HepG2 (cell line): ENCODE measurements at regions not wholly inside any gene's neighbourhood (a gene's known extent, or its start where the extent isn't known, plus 50 kb on each side); places are given as distances from the start of the nearest gene placed in this dataset.

Source experiments
- ATAC-seq: fragments of 200-7000 bp; cut with Tn5 transposase; 3 replicates; pipeline ENCODE4 v1.9.1; 2020; ENCODE audit warnings: mild to moderate bottlenecking, moderate library complexity
- BruUV-seq: library from RNA; stranded (reverse); fragments of 400-500 nt; replicated peaks from 2 replicates; lab custom pipeline; 2021; lab: Mats Ljungman, UMichigan
- CTCF ChIA-PET: fragments of 300-600 bp; formaldehyde crosslinking; extraction: SDS; loops from one replicate; lab custom pipeline; 2021; ENCODE audit warnings: low total read pairs, inconsistent platforms, low intra/inter-chr PET ratio; lab: Yijun Ruan, JAX
- POLR2A ChIA-PET: fragments of 350-600 bp; sonication (Branson Sonifier 250); formaldehyde crosslinking; loops from one replicate; lab custom pipeline; 2020; ENCODE audit warnings: antibody characterized with exemption, inconsistent platforms; lab: Yijun Ruan, JAX
- DNase-seq: peaks from one replicate; pipeline ENCODE4 v3.0.0-alpha.2; 2015; ENCODE audit warnings: low spot score
- FAIRE-seq: peaks from 3 replicates; lab custom pipeline; 2011; peaks lifted over from hg19 to GRCh38; lab: Jason Lieb, UNC
- H2AFZ ChIP-seq: one replicate; pipeline ENCODE4 v1.6.1; 2011; ENCODE audit warnings: low read length, inconsistent platforms
- H3K27ac ChIP-seq: fragments of 300-600 bp; 3 replicates; pipeline ENCODE4 v1.8.0; 2011; ENCODE audit warnings: mixed run types, mild to moderate bottlenecking, mixed read lengths, low read length, inconsistent platforms; ENCODE audit not compliant: insufficient read depth; ENCODE audit errors: extremely low read length
- H3K27me3 ChIP-seq, 2 experiments: fragments of 200-600 bp in 1 of 2; 2 replicates in 1 of 2; 3 replicates in 1 of 2; pipeline versions ENCODE4 v1.6.0 to v1.8.0; 2011; ENCODE audit warnings: low read length in 2 of 2, mild to moderate bottlenecking in 2 of 2, moderate library complexity in 2 of 2, inconsistent platforms in 1 of 2; ENCODE audit not compliant: insufficient read depth in 2 of 2, control insufficient read depth in 1 of 2
- H3K36me3 ChIP-seq, 2 experiments: fragments of 200-600 bp in 1 of 2; replicated peaks in 1 of 2; 2 replicates in 1 of 2; 3 replicates in 1 of 2; pipeline versions ENCODE4 v1.5.1 to v1.8.0; 2011; ENCODE audit warnings: low read length in 2 of 2, inconsistent platforms in 1 of 2; ENCODE audit not compliant: insufficient read depth in 2 of 2, control insufficient read depth in 1 of 2
- H3K4me1 ChIP-seq: 2 replicates; pipeline ENCODE4 v1.5.1; 2012; ENCODE audit warnings: low read length, inconsistent platforms; ENCODE audit not compliant: insufficient read depth
- H3K4me2 ChIP-seq: 2 replicates; pipeline ENCODE4 v1.6.0; 2011; ENCODE audit warnings: low read depth, low read length, inconsistent platforms
- H3K4me3 ChIP-seq, 3 experiments: fragments of 200-600 bp in 1 of 3; sonication (generic), shearing (Covaris generic) in 1 of 3; replicated peaks in 1 of 3; 2 replicates each; pipeline ENCODE4 v1.5.1; 2011 to 2016; ENCODE audit warnings: low read length in 3 of 3, inconsistent platforms in 2 of 3, low read depth in 2 of 3, mild to moderate bottlenecking in 2 of 3, control low read depth in 1 of 3, mixed read lengths in 1 of 3; ENCODE audit not compliant: insufficient read depth in 1 of 3
- H3K79me2 ChIP-seq: one replicate; pipeline ENCODE4 v1.6.1; 2011; ENCODE audit warnings: low read length, inconsistent platforms; ENCODE audit not compliant: insufficient read depth
- H3K9ac ChIP-seq: 2 replicates; pipeline ENCODE4 v1.6.0; 2011; ENCODE audit warnings: mild to moderate bottlenecking, low read depth, low read length, inconsistent platforms; ENCODE audit not compliant: insufficient read depth
- H3K9me3 ChIP-seq: 2 replicates; pipeline ENCODE4 v1.5.1; 2012; ENCODE audit warnings: mild to moderate bottlenecking, low read length
- H4K20me1 ChIP-seq: 2 replicates; pipeline ENCODE4 v1.6.0; 2011; ENCODE audit warnings: inconsistent platforms, mild to moderate bottlenecking, low read length, moderate library complexity; ENCODE audit not compliant: insufficient read depth
- ARID2 ChIP-seq: sonication (generic); formaldehyde crosslinking; IDR thresholded peaks from 2 replicates; pipeline ENCODE4 v1.8.1; 2022; ENCODE audit warnings: mild to moderate bottlenecking, missing genetic modification reagents, borderline replicate concordance
- CBX1 ChIP-seq: IDR thresholded peaks from one replicate; pipeline ENCODE4 v1.6.1; 2016; ENCODE audit warnings: antibody characterized with exemption, low read depth
- HNRNPL ChIP-seq: fragments of 200-400 bp; formaldehyde crosslinking; IDR thresholded peaks from 2 replicates; pipeline ENCODE4 v1.6.1; 2017; ENCODE audit warnings: mild to moderate bottlenecking, low read depth, low read length
- IRX3 ChIP-seq: sonication (generic); formaldehyde crosslinking; IDR thresholded peaks from 2 replicates; pipeline ENCODE4 v1.8.1; 2023; ENCODE audit warnings: mild to moderate bottlenecking, low read depth, missing genetic modification reagents, borderline replicate concordance
- REL ChIP-seq: sonication (generic); formaldehyde crosslinking; conservative IDR thresholded peaks from 2 replicates; pipeline ENCODE4 v1.8.0; 2022; ENCODE audit warnings: mild to moderate bottlenecking, missing genetic modification reagents, moderate library complexity
- SP5 ChIP-seq: IDR thresholded peaks from 2 replicates; pipeline ENCODE4 v1.6.1; 2016; ENCODE audit warnings: low read depth, borderline replicate concordance
- TAF1 ChIP-seq: sonication (generic); formaldehyde crosslinking; IDR thresholded peaks from 2 replicates; pipeline ENCODE4 v1.4.0; 2020; ENCODE audit warnings: missing genetic modification reagents
- ZC3H13 ChIP-seq: sonication (generic); formaldehyde crosslinking; IDR thresholded peaks from 2 replicates; pipeline ENCODE4 v1.8.1; 2023; ENCODE audit warnings: mild to moderate bottlenecking, missing genetic modification reagents, moderate library complexity
- ZNF136 ChIP-seq: sonication (generic); formaldehyde crosslinking; IDR thresholded peaks from 2 replicates; pipeline ENCODE4 v1.8.1; 2022; ENCODE audit warnings: low read depth, mild to moderate bottlenecking, moderate library complexity, missing genetic modification reagents
- ZNF460 ChIP-seq: sonication (generic); formaldehyde crosslinking; IDR thresholded peaks from 2 replicates; pipeline ENCODE4 v1.5.1; 2020; ENCODE audit warnings: missing genetic modification reagents, mild to moderate bottlenecking, borderline replicate concordance
- ZNF570 ChIP-seq: sonication (generic); formaldehyde crosslinking; IDR thresholded peaks from 2 replicates; pipeline ENCODE4 v1.4.0; 2020; ENCODE audit warnings: mild to moderate bottlenecking, missing genetic modification reagents, borderline replicate concordance
- ZNF619 ChIP-seq: sonication (generic); formaldehyde crosslinking; IDR thresholded peaks from 2 replicates; pipeline ENCODE4 v1.4.0; 2020; ENCODE audit warnings: mild to moderate bottlenecking, missing genetic modification reagents
- ZNF816 ChIP-seq: sonication (generic); formaldehyde crosslinking; IDR thresholded peaks from 2 replicates; pipeline ENCODE4 v1.8.0; 2022; ENCODE audit warnings: missing genetic modification reagents, mild to moderate bottlenecking, borderline replicate concordance
- WGBS: methylation state at CpG from one replicate; pipeline ENCODE4 v1.1.6; 2017; ENCODE audit warnings: low lambda C conversion rate; 5-methylcytosine and 5-hydroxymethylcytosine counted together
- in situ Hi-C: cut with HindIII; loops from 2 replicates; pipeline ENCODE4 v1.10.0; 2017; ENCODE audit warnings: low pct_unique_long_range_greater_than_20kb; ENCODE audit not compliant: extremely low pct_ligation_motif_present
- intact Hi-C: fragments of 100-400 bp; cut with micrococcal nuclease; formaldehyde crosslinking; loops from one replicate; pipeline ENCODE4 v1.10.0; 2022; ENCODE audit not compliant: unreplicated experiment
- TF ChIP-seq, protein P1 (sequence below): sonication (generic); formaldehyde crosslinking; IDR thresholded peaks from 2 replicates; pipeline ENCODE4 v1.4.0; 2020; ENCODE audit warnings: mild to moderate bottlenecking, low read depth, missing genetic modification reagents
- TF ChIP-seq, protein P2 (sequence below): sonication (generic); formaldehyde crosslinking; IDR thresholded peaks from 2 replicates; pipeline ENCODE4 v1.4.0; 2020; ENCODE audit warnings: missing genetic modification reagents
- TF ChIP-seq, protein P3 (sequence below): sonication (generic); formaldehyde crosslinking; IDR thresholded peaks from 2 replicates; pipeline ENCODE4 v1.8.1; 2023; ENCODE audit warnings: mild to moderate bottlenecking, moderate library complexity, missing genetic modification reagents

DNA sequence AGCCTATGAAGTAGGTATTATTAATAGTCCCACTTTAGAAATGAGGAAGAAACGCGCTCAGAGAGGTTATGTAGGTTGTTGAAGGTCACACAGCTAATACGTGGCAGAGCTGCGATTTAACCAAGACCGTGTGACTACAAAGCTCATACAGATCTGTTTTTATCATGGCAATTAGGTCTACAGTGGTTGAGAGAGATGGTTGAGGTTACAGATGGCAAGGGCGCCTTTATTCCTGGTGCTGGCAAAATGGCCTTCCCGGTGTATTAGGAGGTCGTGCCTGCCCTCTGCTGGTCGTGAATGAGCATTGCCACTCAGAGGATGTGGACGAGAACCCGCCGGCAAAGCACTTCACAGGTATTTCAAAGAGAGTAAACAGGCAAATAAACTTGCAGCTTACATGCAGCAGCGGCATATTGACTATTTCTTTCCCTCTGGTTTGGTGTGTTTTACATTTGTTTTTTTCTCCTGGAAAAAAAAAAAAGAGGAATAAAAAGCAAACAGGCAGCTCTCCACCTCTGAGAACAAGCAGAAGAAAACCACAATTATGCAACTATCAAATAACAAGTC lies 65.3 kb upstream of the EGFLAM start:
- Histone ChIP-seq H3K9ac (no peak overlapping the region), H3K27me3 (0 out of 5 replicates have a peak, but pooled peaks cover 0 to 12% of the 10 kb centered on the region in 2 experiments), H3K4me3 (no peak overlapping the region), H3K4me1 (peaks cover 54% of the 10 kb centered on the region), H3K9me3 (peaks cover 8% of the 10 kb centered on the region; the same call in 1 of the 2 replicates), H3K79me2 (no peaks in the 10 kb centered on the region), H3K36me3 (no peaks in the 10 kb centered on the region), H3K4me2 (no peak overlapping the region), H3K27ac (no peak overlapping the region), H2AFZ (no peak overlapping the region), H4K20me1 (no peaks in the 10 kb centered on the region)
- DNase-seq (peak; percentile 64), ATAC-seq (peak; percentile 71), FAIRE-seq (peak; percentile 76)
- WGBS: 31% methylated on average over 13 of the region's 13 CpGs
- POLR2A ChIA-PET: interaction anchor here (1.8 kb wide), 1 partner anchor 45 kb away, joined by 7 read pairs; no protein-coding TSS in a partner anchor
- intact Hi-C loops (loop anchor here (1.0 to 5.0 kb wide), 6 partner anchors 44 to 468 kb away; partner anchors contain the start of gene GDNF), in situ Hi-C loops (loop anchor here (5.0 to 10.0 kb wide), 3 partner anchors 166 to 788 kb away; no protein-coding TSS in a partner anchor)
- CTCF ChIA-PET: interaction anchor here (0.8 to 2.1 kb wide), 5 partner anchors 133 to 780 kb away, joined by 3 to 11 read pairs (median 6); partner anchors contain the start of gene GDNF
- no TSS peak for BruUV-seq
- TF ChIP-seq ZNF816 (CRISPR knock-in tag): no peak
- no peak for TF ChIP-seq HNRNPL
- TF ChIP-seq, protein P1, sequence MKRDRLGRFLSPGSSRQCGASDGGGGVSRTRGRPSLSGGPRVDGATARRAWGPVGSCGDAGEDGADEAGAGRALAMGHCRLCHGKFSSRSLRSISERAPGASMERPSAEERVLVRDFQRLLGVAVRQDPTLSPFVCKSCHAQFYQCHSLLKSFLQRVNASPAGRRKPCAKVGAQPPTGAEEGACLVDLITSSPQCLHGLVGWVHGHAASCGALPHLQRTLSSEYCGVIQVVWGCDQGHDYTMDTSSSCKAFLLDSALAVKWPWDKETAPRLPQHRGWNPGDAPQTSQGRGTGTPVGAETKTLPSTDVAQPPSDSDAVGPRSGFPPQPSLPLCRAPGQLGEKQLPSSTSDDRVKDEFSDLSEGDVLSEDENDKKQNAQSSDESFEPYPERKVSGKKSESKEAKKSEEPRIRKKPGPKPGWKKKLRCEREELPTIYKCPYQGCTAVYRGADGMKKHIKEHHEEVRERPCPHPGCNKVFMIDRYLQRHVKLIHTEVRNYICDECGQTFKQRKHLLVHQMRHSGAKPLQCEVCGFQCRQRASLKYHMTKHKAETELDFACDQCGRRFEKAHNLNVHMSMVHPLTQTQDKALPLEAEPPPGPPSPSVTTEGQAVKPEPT: no peak
- TF ChIP-seq ZNF570 (CRISPR knock-in tag): no peak
- TF ChIP-seq, protein P2, sequence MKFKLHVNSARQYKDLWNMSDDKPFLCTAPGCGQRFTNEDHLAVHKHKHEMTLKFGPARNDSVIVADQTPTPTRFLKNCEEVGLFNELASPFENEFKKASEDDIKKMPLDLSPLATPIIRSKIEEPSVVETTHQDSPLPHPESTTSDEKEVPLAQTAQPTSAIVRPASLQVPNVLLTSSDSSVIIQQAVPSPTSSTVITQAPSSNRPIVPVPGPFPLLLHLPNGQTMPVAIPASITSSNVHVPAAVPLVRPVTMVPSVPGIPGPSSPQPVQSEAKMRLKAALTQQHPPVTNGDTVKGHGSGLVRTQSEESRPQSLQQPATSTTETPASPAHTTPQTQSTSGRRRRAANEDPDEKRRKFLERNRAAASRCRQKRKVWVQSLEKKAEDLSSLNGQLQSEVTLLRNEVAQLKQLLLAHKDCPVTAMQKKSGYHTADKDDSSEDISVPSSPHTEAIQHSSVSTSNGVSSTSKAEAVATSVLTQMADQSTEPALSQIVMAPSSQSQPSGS: 0 out of 2 replicates have a peak, but pooled peaks have one; percentile 28
- TF ChIP-seq ZNF460 (CRISPR knock-in tag): no peak
- TF ChIP-seq IRX3: no peak
- TF ChIP-seq TAF1 (CRISPR knock-in tag): no peak
- peak; percentile 45 for TF ChIP-seq CBX1
- no peak for TF ChIP-seq ZNF136
- TF ChIP-seq, protein P3, sequence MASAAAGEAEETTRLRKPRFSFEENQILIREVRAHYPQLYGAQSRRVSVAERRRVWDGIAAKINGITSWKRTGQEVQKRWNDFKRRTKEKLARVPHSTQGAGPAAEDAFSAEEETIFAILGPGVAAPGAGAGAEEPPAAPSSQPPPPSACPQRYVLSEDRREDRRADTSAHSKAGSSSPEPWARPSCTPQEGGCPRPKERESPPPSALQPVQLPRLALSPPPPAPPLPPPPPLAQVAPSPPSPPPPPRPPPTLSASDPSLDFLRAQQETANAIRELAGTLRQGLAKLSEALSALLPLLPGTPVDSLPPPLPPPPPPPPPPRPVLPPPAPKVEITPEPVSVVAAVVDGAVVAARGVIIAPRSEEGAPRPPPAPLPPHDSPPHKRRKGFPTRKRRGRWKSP (CRISPR knock-in tag): no peak
- no peak for TF ChIP-seq ARID2 (CRISPR knock-in tag)
- no peak for TF ChIP-seq SP5 (CRISPR knock-in tag)
- no peak for TF ChIP-seq ZNF619 (CRISPR knock-in tag)
- TF ChIP-seq REL (CRISPR knock-in tag): no peak
- TF ChIP-seq ZC3H13: no peak
